ENCODE measurements at regions not wholly inside any gene's neighbourhood (a gene's known extent, or its start where the extent isn't known, plus 50 kb on each side); places are given as distances from the start of the nearest gene placed in this dataset.

GRCh38 chr9:129245276-129245675 is 67.2 kb upstream of the IER5L start:
- TF ChIP-seq CTCF (IDR thresholded peaks at IDR 0.05; ENCODE audit: insufficient read depth, low read depth, low read length, missing control alignments) = no peak
- no peak for DNase-seq (ENCODE audit: low read depth)
- no peak overlapping the region for H3K4me3 ChIP-seq (ENCODE audit: low read depth, low read length)

- no peak for TF ChIP-seq CTCF (IDR thresholded peaks at IDR 0.05; ENCODE audit: insufficient read depth, low read depth, low read length, missing control alignments)
- DNase-seq (ENCODE audit: low read depth) = no peak
- no peak overlapping the region for H3K4me3 ChIP-seq (ENCODE audit: low read depth, low read length)
Observed at GRCh38 chr9:129242971-129243561, 65.0 kb upstream of the IER5L start.

GRCh38 chr9:129242191-129242941 is 64.3 kb upstream of the IER5L start:
- no peak for DNase-seq (ENCODE audit: low read depth)
- no peak for TF ChIP-seq CTCF (IDR thresholded peaks at IDR 0.05; ENCODE audit: insufficient read depth, low read depth, low read length, missing control alignments)

GRCh38 chr9:129241725-129242124 is 63.7 kb upstream of the IER5L start:
- no peak for TF ChIP-seq CTCF (IDR thresholded peaks at IDR 0.05; ENCODE audit: insufficient read depth, low read depth, low read length, missing control alignments)
- no peak overlapping the region for H3K4me3 ChIP-seq (ENCODE audit: low read depth, low read length)
- DNase-seq (ENCODE audit: low read depth) = no peak

More at GRCh38 chr9:129242191-129242941, 64.3 kb upstream of the IER5L start:
- H3K4me3 ChIP-seq (ENCODE audit: low read depth, low read length) = no peak overlapping the region

- no peak for DNase-seq (ENCODE audit: low read depth)
- H3K4me3 ChIP-seq (ENCODE audit: low read depth, low read length) = no peak overlapping the region
- no peak for TF ChIP-seq CTCF (IDR thresholded peaks at IDR 0.05; ENCODE audit: insufficient read depth, low read depth, low read length, missing control alignments)
Observed at GRCh38 chr9:129240581-129241211, 62.6 kb upstream of the IER5L start.

GRCh38 chr9:129239946-129240490 is 62.0 kb upstream of the IER5L start:
- DNase-seq (ENCODE audit: low read depth) = no peak
- no peak overlapping the region for H3K4me3 ChIP-seq (ENCODE audit: low read depth, low read length)
- no peak for TF ChIP-seq CTCF (IDR thresholded peaks at IDR 0.05; ENCODE audit: insufficient read depth, low read depth, low read length, missing control alignments)
